Gastrocnemius medialis (tissue), 4 donors: ENCODE measurements at regions not wholly inside any gene's neighbourhood (a gene's known extent, or its start where the extent isn't known, plus 50 kb on each side); places are given as distances from the start of the nearest gene placed in this dataset.

Experiments
- POLR2A ChIP-seq, 2 donors: fragments of 450-650 bp; IDR thresholded peaks; one replicate each; pipeline ENCODE4 v1.6.1; 2017; ENCODE audit warnings: antibody characterized with exemption in 2 of 2, mild to moderate bottlenecking in 2 of 2, moderate library complexity in 2 of 2
- TF ChIP-seq, protein P1 (sequence below), 5 experiments: fragments of 450-650 bp in 3 of 5; fragments of 200-600 bp in 2 of 5; sonication (generic) in 2 of 5; IDR thresholded peaks in 4 of 5; conservative IDR thresholded peaks in 1 of 5; 1 replicate in 4 of 5; 2 replicates in 1 of 5; pipeline ENCODE4 v1.5.1; 2016 to 2019; ENCODE audit warnings: antibody characterized with exemption in 5 of 5, mild to moderate bottlenecking in 3 of 5, moderate library complexity in 3 of 5

GRCh38 chr18:1954583-1955312, 616.6 kb downstream of the METTL4 start:
- TF ChIP-seq, protein P1, sequence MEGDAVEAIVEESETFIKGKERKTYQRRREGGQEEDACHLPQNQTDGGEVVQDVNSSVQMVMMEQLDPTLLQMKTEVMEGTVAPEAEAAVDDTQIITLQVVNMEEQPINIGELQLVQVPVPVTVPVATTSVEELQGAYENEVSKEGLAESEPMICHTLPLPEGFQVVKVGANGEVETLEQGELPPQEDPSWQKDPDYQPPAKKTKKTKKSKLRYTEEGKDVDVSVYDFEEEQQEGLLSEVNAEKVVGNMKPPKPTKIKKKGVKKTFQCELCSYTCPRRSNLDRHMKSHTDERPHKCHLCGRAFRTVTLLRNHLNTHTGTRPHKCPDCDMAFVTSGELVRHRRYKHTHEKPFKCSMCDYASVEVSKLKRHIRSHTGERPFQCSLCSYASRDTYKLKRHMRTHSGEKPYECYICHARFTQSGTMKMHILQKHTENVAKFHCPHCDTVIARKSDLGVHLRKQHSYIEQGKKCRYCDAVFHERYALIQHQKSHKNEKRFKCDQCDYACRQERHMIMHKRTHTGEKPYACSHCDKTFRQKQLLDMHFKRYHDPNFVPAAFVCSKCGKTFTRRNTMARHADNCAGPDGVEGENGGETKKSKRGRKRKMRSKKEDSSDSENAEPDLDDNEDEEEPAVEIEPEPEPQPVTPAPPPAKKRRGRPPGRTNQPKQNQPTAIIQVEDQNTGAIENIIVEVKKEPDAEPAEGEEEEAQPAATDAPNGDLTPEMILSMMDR (IDR thresholded peaks at IDR 0.05 in 4 of 5, conservative IDR thresholded peaks at IDR 0.05 in 1 of 5): no peak
- no peak for TF ChIP-seq POLR2A (IDR thresholded peaks at IDR 0.05)
